PFSK-1 (cell line): ENCODE measurements at regions not wholly inside any gene's neighbourhood (a gene's known extent, or its start where the extent isn't known, plus 50 kb on each side); places are given as distances from the start of the nearest gene placed in this dataset.

Experiments
- POLR2AphosphoS5 ChIP-seq: IDR thresholded peaks from 2 replicates; pipeline ENCODE4 v1.6.1; 2012; ENCODE audit warnings: low read depth, mild to moderate bottlenecking, control low read depth, low read length, moderate library complexity
- TAF1 ChIP-seq: IDR thresholded peaks from 2 replicates; pipeline ENCODE4 v1.6.1; 2012; ENCODE audit warnings: low read length, control low read depth, borderline replicate concordance; ENCODE audit not compliant: insufficient read depth

DNA sequence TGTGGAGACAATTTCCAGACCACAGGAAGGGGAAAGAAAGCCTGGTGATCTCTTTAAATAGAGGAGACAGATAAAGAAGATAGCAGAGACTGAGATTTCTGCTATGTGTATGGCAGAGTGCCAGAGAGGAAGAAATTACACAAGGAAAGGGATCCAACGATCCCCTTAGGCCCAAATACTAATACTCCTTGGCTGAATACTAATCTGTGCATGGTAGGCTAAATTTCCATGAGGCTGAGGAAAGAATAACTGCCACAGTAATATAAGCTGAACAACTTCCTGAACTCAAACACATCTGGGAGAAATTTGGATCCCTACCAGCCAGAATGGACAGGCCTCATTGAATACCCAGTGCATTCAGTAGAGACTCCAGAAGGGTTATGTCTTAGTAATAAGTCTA lies 83.3 kb upstream of the TNFAIP3 start:
- TF ChIP-seq POLR2AphosphoS5, result no peak
- TF ChIP-seq TAF1, result no peak; the same call in 1 of the 2 replicates
